Nephron (organoid): ENCODE measurements at regions not wholly inside any gene's neighbourhood (a gene's known extent, or its start where the extent isn't known, plus 50 kb on each side); places are given as distances from the start of the nearest gene placed in this dataset.

Experiments used
- H3K27ac Mint-ChIP-seq, 3 experiments: 2 replicates each; pipeline ENCODE4 v1.8.0; 2020; ENCODE audit warnings: mixed read lengths in 3 of 3, mild to moderate bottlenecking in 2 of 3, moderate library complexity in 1 of 3
- H3K27me3 Mint-ChIP-seq: 2 replicates; pipeline ENCODE4 v1.8.0; 2021; ENCODE audit warnings: low read depth, mild to moderate bottlenecking, moderate library complexity, mixed read lengths
- H3K36me3 Mint-ChIP-seq: 2 replicates; pipeline ENCODE4 v1.8.0; 2020; ENCODE audit warnings: low read depth, mixed read lengths
- H3K4me1 Mint-ChIP-seq: 2 replicates; pipeline ENCODE4 v1.8.0; 2020; ENCODE audit warnings: mixed read lengths
- H3K4me3 Mint-ChIP-seq, 3 experiments: 2 replicates each; pipeline ENCODE4 v1.8.0; 2020; ENCODE audit warnings: mild to moderate bottlenecking in 3 of 3, mixed read lengths in 3 of 3, moderate library complexity in 2 of 3
- H3K9me3 Mint-ChIP-seq: 2 replicates; pipeline ENCODE4 v1.8.0; 2020; ENCODE audit warnings: mixed read lengths
- TF ChIP-seq, protein P1 (sequence below), 3 experiments: fragments of 200-600 bp; sonication (generic); IDR thresholded peaks; one replicate each; pipeline ENCODE4 v1.5.0; 2021; ENCODE audit warnings: antibody characterized with exemption in 3 of 3; ENCODE audit not compliant: unreplicated experiment in 3 of 3

DNA sequence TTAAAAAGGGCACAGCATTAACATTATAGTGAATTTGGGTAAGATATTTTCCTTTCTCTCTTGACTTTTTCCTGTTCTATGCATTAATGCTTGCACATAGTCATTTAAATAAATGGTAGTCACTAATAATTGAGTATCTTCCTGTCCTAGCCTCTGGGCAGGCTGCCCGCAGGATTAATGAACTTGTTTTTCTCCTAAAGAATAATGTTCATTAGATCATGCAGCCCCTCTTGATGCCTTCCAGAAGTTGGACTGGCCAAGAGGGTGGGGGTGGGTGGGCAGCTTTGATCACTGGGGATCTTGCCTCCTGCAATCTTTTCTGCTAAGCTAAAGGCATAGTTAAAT is 514.5 kb upstream of the CDH2 start:
- Mint-ChIP-seq H3K4me1 (peaks cover 16% of the 10 kb centered on the region), H3K36me3 (no peaks in the 10 kb centered on the region), H3K27me3 (peaks cover 4% of the 10 kb centered on the region), H3K4me3 (no peak overlapping the region), H3K9me3 (no peaks in the 10 kb centered on the region), H3K27ac (peak overlapping the region in 2 of 3 experiments; percentile 74 to 88)
- TF ChIP-seq, protein P1, sequence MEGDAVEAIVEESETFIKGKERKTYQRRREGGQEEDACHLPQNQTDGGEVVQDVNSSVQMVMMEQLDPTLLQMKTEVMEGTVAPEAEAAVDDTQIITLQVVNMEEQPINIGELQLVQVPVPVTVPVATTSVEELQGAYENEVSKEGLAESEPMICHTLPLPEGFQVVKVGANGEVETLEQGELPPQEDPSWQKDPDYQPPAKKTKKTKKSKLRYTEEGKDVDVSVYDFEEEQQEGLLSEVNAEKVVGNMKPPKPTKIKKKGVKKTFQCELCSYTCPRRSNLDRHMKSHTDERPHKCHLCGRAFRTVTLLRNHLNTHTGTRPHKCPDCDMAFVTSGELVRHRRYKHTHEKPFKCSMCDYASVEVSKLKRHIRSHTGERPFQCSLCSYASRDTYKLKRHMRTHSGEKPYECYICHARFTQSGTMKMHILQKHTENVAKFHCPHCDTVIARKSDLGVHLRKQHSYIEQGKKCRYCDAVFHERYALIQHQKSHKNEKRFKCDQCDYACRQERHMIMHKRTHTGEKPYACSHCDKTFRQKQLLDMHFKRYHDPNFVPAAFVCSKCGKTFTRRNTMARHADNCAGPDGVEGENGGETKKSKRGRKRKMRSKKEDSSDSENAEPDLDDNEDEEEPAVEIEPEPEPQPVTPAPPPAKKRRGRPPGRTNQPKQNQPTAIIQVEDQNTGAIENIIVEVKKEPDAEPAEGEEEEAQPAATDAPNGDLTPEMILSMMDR (IDR thresholded peaks at IDR 0.05; ENCODE audit: unreplicated experiment in 3 of 3), result no peak

DNA sequence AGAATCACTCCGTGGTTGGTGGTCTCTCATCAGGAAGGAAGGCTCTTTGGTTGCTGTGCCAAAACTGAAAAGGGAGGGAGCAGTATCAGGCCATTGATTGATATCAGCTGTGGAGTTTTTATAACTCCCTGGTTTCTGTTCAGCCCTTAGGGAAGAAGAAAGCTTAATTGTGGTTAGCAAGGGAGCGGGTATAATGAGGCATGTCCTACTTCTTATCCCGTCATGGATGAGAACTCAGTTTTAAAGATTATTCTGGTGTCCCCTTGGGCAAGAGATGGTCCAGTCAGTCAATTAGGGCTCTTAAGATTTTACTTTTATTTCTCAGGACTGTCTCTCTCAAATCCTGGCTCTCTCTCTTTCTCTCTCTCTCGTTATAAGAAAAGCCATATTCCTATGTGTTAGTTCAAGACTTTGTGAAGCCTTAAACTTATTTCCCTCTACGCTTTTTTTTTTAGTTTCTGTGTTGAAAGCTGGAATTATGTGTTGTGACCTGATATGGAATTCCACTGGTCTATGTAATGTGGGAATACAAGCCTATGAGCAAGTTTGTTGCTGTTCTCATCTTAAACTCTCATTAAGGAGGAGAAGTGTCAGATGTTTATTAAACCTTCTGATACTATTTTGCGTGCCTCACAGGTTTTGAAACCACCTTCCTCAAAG is 514.0 kb upstream of the CDH2 start:
- Mint-ChIP-seq H3K27ac (peak overlapping the region; percentile 26 to 88 (median 74)), H3K9me3 (no peaks in the 10 kb centered on the region), H3K36me3 (no peaks in the 10 kb centered on the region), H3K4me1 (peaks cover 16% of the 10 kb centered on the region), H3K27me3 (peaks cover 4% of the 10 kb centered on the region), H3K4me3 (no peak overlapping the region)
- TF ChIP-seq, protein P1 (IDR thresholded peaks at IDR 0.05; ENCODE audit: unreplicated experiment in 3 of 3), result no peak

DNA sequence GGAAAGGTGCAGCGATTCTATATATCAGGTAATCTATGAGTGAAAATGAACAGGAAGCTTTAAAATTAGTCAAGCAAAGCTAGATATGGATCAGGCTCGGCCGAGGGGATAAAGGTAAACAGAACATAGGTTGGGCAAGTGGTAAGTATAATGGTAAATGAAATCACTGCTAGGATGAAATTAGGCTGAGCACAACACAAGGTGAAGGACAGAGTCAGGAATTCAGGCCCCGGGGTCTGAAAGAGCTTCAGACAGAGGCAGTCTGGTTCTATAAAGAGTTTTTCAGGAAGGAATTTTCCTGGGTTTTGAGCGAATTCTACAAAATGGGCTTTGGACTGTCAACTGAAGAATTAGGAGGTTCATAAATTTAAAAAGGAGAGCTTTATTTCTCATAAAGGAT is 513.2 kb upstream of the CDH2 start:
- peak overlapping the region; percentile 26 to 88 (median 74) for H3K27ac Mint-ChIP-seq

DNA sequence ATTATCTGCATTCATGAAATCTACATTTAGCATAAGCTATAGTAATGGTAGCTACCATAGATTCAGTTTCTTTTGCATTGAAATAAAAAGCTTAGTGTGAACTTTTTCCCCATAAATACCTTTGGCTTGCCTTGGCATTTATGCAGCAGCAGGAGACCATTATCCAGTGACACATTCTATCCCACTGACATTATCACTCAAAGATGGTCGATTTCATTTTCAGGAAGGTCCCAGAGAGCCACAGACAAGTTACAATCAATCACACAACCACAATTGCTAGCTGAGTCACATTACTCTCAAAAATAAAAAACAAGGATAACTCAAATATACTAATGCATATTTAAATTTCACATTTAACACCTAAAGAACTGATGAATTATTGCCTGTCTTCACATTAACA is 512.7 kb upstream of the CDH2 start:
- peak overlapping the region in 2 of 3 experiments; percentile 74 to 88 for H3K27ac Mint-ChIP-seq
- TF ChIP-seq, protein P1 (IDR thresholded peaks at IDR 0.05; ENCODE audit: unreplicated experiment in 3 of 3), result no peak

More for the DNA sequence above, 513.2 kb upstream of the CDH2 start:
- peaks cover 4% of the 10 kb centered on the region for H3K27me3 Mint-ChIP-seq
- TF ChIP-seq, protein P1 (IDR thresholded peaks at IDR 0.05; ENCODE audit: unreplicated experiment in 3 of 3), result no peak
- H3K4me1 Mint-ChIP-seq, result peaks cover 16% of the 10 kb centered on the region
- no peaks in the 10 kb centered on the region for H3K9me3 Mint-ChIP-seq
- H3K4me3 Mint-ChIP-seq, result no peak overlapping the region
- no peaks in the 10 kb centered on the region for H3K36me3 Mint-ChIP-seq

DNA sequence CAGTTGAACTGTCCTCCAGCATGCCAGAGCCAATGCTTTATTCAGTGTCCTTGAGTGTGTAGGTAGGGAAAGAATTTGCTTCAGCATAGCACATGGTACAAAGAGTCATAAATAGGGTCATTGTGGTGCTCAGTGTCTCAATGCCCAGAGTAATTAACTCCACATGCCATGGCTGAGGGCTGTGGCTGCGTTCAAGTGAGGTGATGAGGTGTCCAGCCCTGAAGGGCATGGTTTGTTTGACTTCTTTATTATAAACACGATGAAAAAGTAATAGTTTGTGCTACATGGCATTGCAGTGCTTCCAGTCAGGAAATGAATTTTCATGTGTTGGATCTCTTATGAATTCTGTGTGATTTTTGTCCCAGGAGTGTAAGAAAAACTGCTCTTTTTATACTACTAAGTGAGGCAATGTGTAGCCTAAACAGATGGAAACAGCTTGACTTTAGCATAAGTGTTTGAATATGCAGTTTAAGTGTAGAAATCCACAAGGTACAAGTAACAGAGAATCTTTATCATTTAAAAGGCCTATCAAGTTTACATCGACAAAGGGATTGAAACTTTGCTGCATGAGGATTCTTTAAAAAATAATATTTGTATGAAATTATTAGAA is 507.9 kb upstream of the CDH2 start:
- Mint-ChIP-seq H3K27ac (no peak overlapping the region), H3K4me3 (no peak overlapping the region), H3K4me1 (peaks cover under 1% of the 10 kb centered on the region), H3K27me3 (peaks cover 4% of the 10 kb centered on the region), H3K36me3 (no peaks in the 10 kb centered on the region), H3K9me3 (no peaks in the 10 kb centered on the region)
- TF ChIP-seq, protein P1 (IDR thresholded peaks at IDR 0.05; ENCODE audit: unreplicated experiment in 3 of 3), result no peak

More for the DNA sequence above, 512.7 kb upstream of the CDH2 start:
- Mint-ChIP-seq H3K36me3 (no peaks in the 10 kb centered on the region), H3K27me3 (peaks cover 4% of the 10 kb centered on the region), H3K4me1 (peaks cover 16% of the 10 kb centered on the region), H3K4me3 (no peak overlapping the region), H3K9me3 (no peaks in the 10 kb centered on the region)

DNA sequence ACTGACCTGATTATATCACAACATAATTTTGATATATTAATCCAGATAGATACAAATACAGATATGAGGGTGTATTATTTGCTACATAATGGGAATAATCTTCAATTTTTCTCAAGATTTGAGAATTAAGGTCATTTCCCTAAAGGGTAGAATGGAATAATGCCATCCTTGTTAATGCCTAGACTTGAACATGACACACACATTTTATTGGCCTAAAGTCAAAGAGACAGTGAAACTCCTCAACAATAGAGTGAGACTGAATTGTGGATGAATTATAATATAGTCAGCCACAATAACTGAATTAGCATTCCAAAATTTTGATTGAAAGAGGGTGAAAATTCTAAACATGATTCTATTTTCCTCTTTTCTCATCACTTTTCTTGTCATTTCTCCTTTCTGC is 506.0 kb upstream of the CDH2 start:
- Mint-ChIP-seq H3K27ac (no peak overlapping the region), H3K27me3 (peaks cover 4% of the 10 kb centered on the region), H3K4me1 (no peaks in the 10 kb centered on the region), H3K9me3 (no peaks in the 10 kb centered on the region), H3K4me3 (no peak overlapping the region), H3K36me3 (no peaks in the 10 kb centered on the region)
- TF ChIP-seq, protein P1 (IDR thresholded peaks at IDR 0.05; ENCODE audit: unreplicated experiment in 3 of 3), result no peak
